ENCODE measurements at regions not wholly inside any gene's neighbourhood (a gene's known extent, or its start where the extent isn't known, plus 50 kb on each side); places are given as distances from the start of the nearest gene placed in this dataset.

GRCh38 chr4:152107736-152108500, 347.1 kb upstream of the GATB start:
- ATAC-seq = no peak
- no peak for TF ChIP-seq POU6F1 (CRISPR knock-in tag; IDR thresholded peaks at IDR 0.05; ENCODE audit: borderline replicate concordance, low read depth)
- TF ChIP-seq ZC3H10 (CRISPR knock-in tag; IDR thresholded peaks at IDR 0.05) = no peak
- TF ChIP-seq ESRRG (CRISPR knock-in tag; IDR thresholded peaks at IDR 0.05) = no peak
- TF ChIP-seq CSDC2 (CRISPR knock-in tag; IDR thresholded peaks at IDR 0.05) = no peak
- TF ChIP-seq OSR1 (CRISPR knock-in tag; IDR thresholded peaks at IDR 0.05) = no peak
- no peak for TF ChIP-seq ZFP3 (CRISPR knock-in tag; IDR thresholded peaks at IDR 0.05)
- TF ChIP-seq, protein P1, sequence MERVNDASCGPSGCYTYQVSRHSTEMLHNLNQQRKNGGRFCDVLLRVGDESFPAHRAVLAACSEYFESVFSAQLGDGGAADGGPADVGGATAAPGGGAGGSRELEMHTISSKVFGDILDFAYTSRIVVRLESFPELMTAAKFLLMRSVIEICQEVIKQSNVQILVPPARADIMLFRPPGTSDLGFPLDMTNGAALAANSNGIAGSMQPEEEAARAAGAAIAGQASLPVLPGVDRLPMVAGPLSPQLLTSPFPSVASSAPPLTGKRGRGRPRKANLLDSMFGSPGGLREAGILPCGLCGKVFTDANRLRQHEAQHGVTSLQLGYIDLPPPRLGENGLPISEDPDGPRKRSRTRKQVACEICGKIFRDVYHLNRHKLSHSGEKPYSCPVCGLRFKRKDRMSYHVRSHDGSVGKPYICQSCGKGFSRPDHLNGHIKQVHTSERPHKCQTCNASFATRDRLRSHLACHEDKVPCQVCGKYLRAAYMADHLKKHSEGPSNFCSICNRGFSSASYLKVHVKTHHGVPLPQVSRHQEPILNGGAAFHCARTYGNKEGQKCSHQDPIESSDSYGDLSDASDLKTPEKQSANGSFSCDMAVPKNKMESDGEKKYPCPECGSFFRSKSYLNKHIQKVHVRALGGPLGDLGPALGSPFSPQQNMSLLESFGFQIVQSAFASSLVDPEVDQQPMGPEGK (CRISPR knock-in tag; IDR thresholded peaks at IDR 0.05; ENCODE audit: borderline replicate concordance) = no peak
- TF ChIP-seq ZNF565 (CRISPR knock-in tag; conservative IDR thresholded peaks at IDR 0.05; ENCODE audit: low read depth) = no peak
- TF ChIP-seq CSRNP3 (CRISPR knock-in tag; IDR thresholded peaks at IDR 0.05) = no peak
- TF ChIP-seq, protein P2, sequence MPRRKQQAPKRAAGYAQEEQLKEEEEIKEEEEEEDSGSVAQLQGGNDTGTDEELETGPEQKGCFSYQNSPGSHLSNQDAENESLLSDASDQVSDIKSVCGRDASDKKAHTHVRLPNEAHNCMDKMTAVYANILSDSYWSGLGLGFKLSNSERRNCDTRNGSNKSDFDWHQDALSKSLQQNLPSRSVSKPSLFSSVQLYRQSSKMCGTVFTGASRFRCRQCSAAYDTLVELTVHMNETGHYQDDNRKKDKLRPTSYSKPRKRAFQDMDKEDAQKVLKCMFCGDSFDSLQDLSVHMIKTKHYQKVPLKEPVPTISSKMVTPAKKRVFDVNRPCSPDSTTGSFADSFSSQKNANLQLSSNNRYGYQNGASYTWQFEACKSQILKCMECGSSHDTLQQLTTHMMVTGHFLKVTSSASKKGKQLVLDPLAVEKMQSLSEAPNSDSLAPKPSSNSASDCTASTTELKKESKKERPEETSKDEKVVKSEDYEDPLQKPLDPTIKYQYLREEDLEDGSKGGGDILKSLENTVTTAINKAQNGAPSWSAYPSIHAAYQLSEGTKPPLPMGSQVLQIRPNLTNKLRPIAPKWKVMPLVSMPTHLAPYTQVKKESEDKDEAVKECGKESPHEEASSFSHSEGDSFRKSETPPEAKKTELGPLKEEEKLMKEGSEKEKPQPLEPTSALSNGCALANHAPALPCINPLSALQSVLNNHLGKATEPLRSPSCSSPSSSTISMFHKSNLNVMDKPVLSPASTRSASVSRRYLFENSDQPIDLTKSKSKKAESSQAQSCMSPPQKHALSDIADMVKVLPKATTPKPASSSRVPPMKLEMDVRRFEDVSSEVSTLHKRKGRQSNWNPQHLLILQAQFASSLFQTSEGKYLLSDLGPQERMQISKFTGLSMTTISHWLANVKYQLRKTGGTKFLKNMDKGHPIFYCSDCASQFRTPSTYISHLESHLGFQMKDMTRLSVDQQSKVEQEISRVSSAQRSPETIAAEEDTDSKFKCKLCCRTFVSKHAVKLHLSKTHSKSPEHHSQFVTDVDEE (CRISPR knock-in tag; IDR thresholded peaks at IDR 0.05) = no peak
- no peak for TF ChIP-seq BACH2 (CRISPR knock-in tag; IDR thresholded peaks at IDR 0.05; ENCODE audit: borderline replicate concordance)
- TF ChIP-seq, protein P3, sequence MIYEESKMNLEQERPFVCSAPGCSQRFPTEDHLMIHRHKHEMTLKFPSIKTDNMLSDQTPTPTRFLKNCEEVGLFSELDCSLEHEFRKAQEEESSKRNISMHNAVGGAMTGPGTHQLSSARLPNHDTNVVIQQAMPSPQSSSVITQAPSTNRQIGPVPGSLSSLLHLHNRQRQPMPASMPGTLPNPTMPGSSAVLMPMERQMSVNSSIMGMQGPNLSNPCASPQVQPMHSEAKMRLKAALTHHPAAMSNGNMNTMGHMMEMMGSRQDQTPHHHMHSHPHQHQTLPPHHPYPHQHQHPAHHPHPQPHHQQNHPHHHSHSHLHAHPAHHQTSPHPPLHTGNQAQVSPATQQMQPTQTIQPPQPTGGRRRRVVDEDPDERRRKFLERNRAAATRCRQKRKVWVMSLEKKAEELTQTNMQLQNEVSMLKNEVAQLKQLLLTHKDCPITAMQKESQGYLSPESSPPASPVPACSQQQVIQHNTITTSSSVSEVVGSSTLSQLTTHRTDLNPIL (CRISPR knock-in tag; IDR thresholded peaks at IDR 0.05; ENCODE audit: low read depth) = no peak
- TF ChIP-seq ARNTL (CRISPR knock-in tag; IDR thresholded peaks at IDR 0.05; ENCODE audit: borderline replicate concordance, low read depth) = no peak
- no peak for TF ChIP-seq TCF4 (CRISPR knock-in tag; IDR thresholded peaks at IDR 0.05; ENCODE audit: borderline replicate concordance)

- TF ChIP-seq RARB (CRISPR knock-in tag; IDR thresholded peaks at IDR 0.05) = no peak
- TF ChIP-seq ZNF70 (CRISPR knock-in tag; IDR thresholded peaks at IDR 0.05) = no peak
- TF ChIP-seq ISL1 (CRISPR knock-in tag; IDR thresholded peaks at IDR 0.05) = no peak
- no peak for TF ChIP-seq ZNF565 (CRISPR knock-in tag; conservative IDR thresholded peaks at IDR 0.05; ENCODE audit: low read depth)
- no peak for TF ChIP-seq TCF4 (CRISPR knock-in tag; IDR thresholded peaks at IDR 0.05; ENCODE audit: borderline replicate concordance)
- no peak for TF ChIP-seq PPARA (CRISPR knock-in tag; IDR thresholded peaks at IDR 0.05; ENCODE audit: borderline replicate concordance)
- peak; percentile 10; the same call in 2 of the 3 replicates for ATAC-seq
Observed at GRCh38 chr4:152106781-152107321, 346.0 kb upstream of the GATB start.

- TF ChIP-seq ISL1 (CRISPR knock-in tag; IDR thresholded peaks at IDR 0.05) (peak; percentile 30; the same call in 1 of the 2 replicates), ZFP30 (CRISPR knock-in tag; IDR thresholded peaks at IDR 0.05) (no peak), RARB (CRISPR knock-in tag; IDR thresholded peaks at IDR 0.05) (no peak)
- ATAC-seq = peak; percentile 87
Observed at GRCh38 chr4:152106113-152106763, 345.4 kb upstream of the GATB start.
